Panc1 (cell line): ENCODE measurements at regions not wholly inside any gene's neighbourhood (a gene's known extent, or its start where the extent isn't known, plus 50 kb on each side); places are given as distances from the start of the nearest gene placed in this dataset.

Experiments
- ATAC-seq: fragments of 200-7000 bp; cut with Tn5 transposase; 2 replicates; pipeline ENCODE4 v1.9.1; 2020; ENCODE audit warnings: mild to moderate bottlenecking, moderate library complexity
- BruUV-seq: library from RNA; stranded (reverse); fragments of 400-500 nt; replicated peaks from 2 replicates; lab custom pipeline; 2021; lab: Mats Ljungman, UMichigan
- CTCF ChIA-PET: fragments of 300-600 bp; sonication (Branson Sonifier 250); formaldehyde crosslinking; loops from one replicate; lab custom pipeline; 2022; ENCODE audit warnings: antibody characterized with exemption; lab: Charles Lee
- POLR2A ChIA-PET: fragments of 300-600 bp; sonication (Branson Sonifier 250); formaldehyde crosslinking; loops from one replicate; lab custom pipeline; 2022; ENCODE audit warnings: antibody characterized with exemption; lab: Charles Lee
- DNase-seq: peaks from one replicate; pipeline ENCODE4 v3.0.0-alpha.2; 2010; ENCODE audit warnings: low read depth, low spot score
- H3K27ac ChIP-seq: 2 replicates; pipeline ENCODE4 v1.5.1; 2011; ENCODE audit warnings: mild to moderate bottlenecking, low read length, inconsistent platforms
- H3K27me3 ChIP-seq: fragments of 200-500 bp; sonication (Bioruptor generic); 2 replicates; pipeline ENCODE4 v1.6.0; 2014; ENCODE audit warnings: low read length, inconsistent platforms; ENCODE audit not compliant: control insufficient read depth, insufficient read depth
- H3K36me3 ChIP-seq: fragments of 200-500 bp; sonication (Bioruptor generic); 2 replicates; pipeline ENCODE4 v1.5.1; 2014; ENCODE audit warnings: inconsistent platforms, mild to moderate bottlenecking, low read length, moderate library complexity; ENCODE audit not compliant: control insufficient read depth, insufficient read depth
- H3K4me1 ChIP-seq: 2 replicates; pipeline ENCODE4 v1.5.1; 2011; ENCODE audit warnings: inconsistent platforms, mild to moderate bottlenecking, low read length, moderate library complexity; ENCODE audit not compliant: control insufficient read depth, insufficient read depth
- H3K4me3 ChIP-seq, 2 experiments: 2 replicates each; pipeline ENCODE4 v1.5.1; 2011 to 2012; ENCODE audit warnings: low read depth in 2 of 2, low read length in 2 of 2, mild to moderate bottlenecking in 2 of 2, inconsistent platforms in 1 of 2, moderate library complexity in 1 of 2
- H3K9me3 ChIP-seq: fragments of 200-500 bp; sonication (Bioruptor generic); 2 replicates; pipeline ENCODE4 v1.5.1; 2014; ENCODE audit warnings: low read depth, mild to moderate bottlenecking, inconsistent platforms, low read length, moderate library complexity; ENCODE audit not compliant: control insufficient read depth, insufficient read depth
- CTCF ChIP-seq: fragments of 450-650 bp; IDR thresholded peaks from 2 replicates; pipeline ENCODE4 v1.5.1; 2017; ENCODE audit warnings: mild to moderate bottlenecking
- POLR2AphosphoS5 ChIP-seq: IDR thresholded peaks from 2 replicates; pipeline ENCODE4 v1.6.1; 2012; ENCODE audit warnings: mild to moderate bottlenecking, low read depth, low read length, moderate library complexity
- REST ChIP-seq, 2 experiments: IDR thresholded peaks; 2 replicates each; pipeline ENCODE4 v1.6.1; 2011 to 2012; ENCODE audit warnings: low read depth in 2 of 2, control low read depth in 1 of 2, low read length in 1 of 2, mild to moderate bottlenecking in 1 of 2, moderate library complexity in 1 of 2; ENCODE audit not compliant: insufficient read depth in 1 of 2
- SIN3A ChIP-seq: IDR thresholded peaks from 2 replicates; pipeline ENCODE4 v1.6.1; 2012; ENCODE audit warnings: low read depth, mild to moderate bottlenecking, low read length, moderate library complexity, borderline replicate concordance; ENCODE audit not compliant: insufficient read depth
- TCF7L2 ChIP-seq: IDR thresholded peaks from 2 replicates; pipeline ENCODE4 v1.6.1; 2011; ENCODE audit warnings: mild to moderate bottlenecking, low read depth, low read length, inconsistent platforms
- in situ Hi-C: cut with HindIII; loops from 2 replicates; pipeline ENCODE4 v1.10.0; 2016; ENCODE audit warnings: low sequenced_read_pairs, low pct_unique_long_range_greater_than_20kb
- intact Hi-C: fragments of 100-400 bp; cut with micrococcal nuclease; formaldehyde crosslinking; loops from one replicate; pipeline ENCODE4 v1.10.0; 2022; ENCODE audit not compliant: unreplicated experiment

DNA sequence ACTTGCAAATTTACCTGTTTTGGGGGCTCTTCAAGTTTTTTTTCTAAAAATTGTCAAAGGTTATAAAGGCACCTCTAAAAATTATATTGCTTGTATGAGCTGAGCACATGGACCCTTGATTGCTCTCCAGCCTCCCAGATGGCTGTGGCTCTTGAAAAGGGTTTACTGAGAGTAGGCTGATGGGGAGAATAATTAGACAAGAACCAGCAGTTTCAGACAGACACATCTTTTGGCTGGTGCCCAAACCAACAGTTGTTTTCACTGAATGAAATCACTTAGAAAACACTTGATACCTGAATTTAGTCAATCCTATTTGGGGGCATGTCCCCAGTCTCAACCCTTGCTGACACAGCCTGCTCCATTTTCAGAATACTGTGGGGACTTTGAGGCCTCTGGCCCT, 217.6 kb downstream of the KBTBD8 start:
- in situ Hi-C loops (no loop called here), intact Hi-C loops (no loop called here)
- ATAC-seq = no peak
- ChIA-PET CTCF (no interaction called here), POLR2A (no interaction called here)
- Histone ChIP-seq H3K27ac (no peak overlapping the region), H3K27me3 (no peaks in the 10 kb centered on the region), H3K4me1 (no peaks in the 10 kb centered on the region), H3K9me3 (no peaks in the 10 kb centered on the region), H3K4me3 (no peak overlapping the region), H3K36me3 (no peaks in the 10 kb centered on the region)
- DNase-seq = no peak
- TF ChIP-seq CTCF = no peak
- TF ChIP-seq POLR2AphosphoS5 = no peak
- TF ChIP-seq TCF7L2 = no peak
- TF ChIP-seq REST (IDR thresholded peaks at IDR 0.05; ENCODE audit: insufficient read depth in 1 of 2, low read depth in 2 of 2, low read length in 1 of 2) = no peak
- TF ChIP-seq SIN3A = no peak
- no TSS peak for BruUV-seq

DNA sequence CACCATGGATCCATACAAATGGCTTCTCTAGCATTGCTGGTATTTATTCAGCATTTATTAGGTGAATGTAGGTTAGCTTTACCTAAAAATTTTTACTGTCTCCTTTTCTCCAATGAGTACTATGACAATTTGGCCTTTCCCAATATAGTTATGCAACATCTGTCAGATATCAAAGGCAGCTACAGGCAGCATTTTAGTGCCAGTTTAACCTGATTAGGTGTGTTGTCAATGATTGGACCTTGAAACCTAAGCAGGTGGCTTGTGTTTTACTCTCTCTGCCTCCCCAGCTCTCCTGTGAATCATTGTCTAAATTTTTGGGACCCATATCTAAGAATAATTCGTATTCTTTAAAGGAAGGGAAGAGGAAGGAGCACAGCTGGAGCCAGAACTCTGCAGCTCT, 228.9 kb downstream of the KBTBD8 start:
- no TSS peak for BruUV-seq
- H3K4me1 ChIP-seq = no peaks in the 10 kb centered on the region
- CTCF ChIA-PET = no interaction called here
- intact Hi-C loops (no loop called here), in situ Hi-C loops (no loop called here)
- TF ChIP-seq POLR2AphosphoS5 = no peak
- no peak for TF ChIP-seq CTCF
- no peak for TF ChIP-seq TCF7L2
- no peak for TF ChIP-seq REST (IDR thresholded peaks at IDR 0.05; ENCODE audit: insufficient read depth in 1 of 2, low read depth in 2 of 2, low read length in 1 of 2)
- no peak for TF ChIP-seq SIN3A
- no peak overlapping the region for H3K4me3 ChIP-seq
- no peaks in the 10 kb centered on the region for H3K36me3 ChIP-seq
- H3K9me3 ChIP-seq = no peaks in the 10 kb centered on the region
- POLR2A ChIA-PET = no interaction called here
- H3K27me3 ChIP-seq = no peaks in the 10 kb centered on the region
- DNase-seq (no peak), ATAC-seq (no peak)
- H3K27ac ChIP-seq = no peak overlapping the region
